ENCODE measurements at regions not wholly inside any gene's neighbourhood (a gene's known extent, or its start where the extent isn't known, plus 50 kb on each side); places are given as distances from the start of the nearest gene placed in this dataset.

- peaks cover 0 to 5% of the 10 kb centered on the region in 2 donors for H3K9me3 ChIP-seq
- DNase-seq (ENCODE audit: low spot score in 2 of 2): no peak
- no peaks in the 10 kb centered on the region for H3K27me3 ChIP-seq
Measured at GRCh38 chr6:45830441-45831139, 185.1 kb downstream of the CLIC5 start.

DNA sequence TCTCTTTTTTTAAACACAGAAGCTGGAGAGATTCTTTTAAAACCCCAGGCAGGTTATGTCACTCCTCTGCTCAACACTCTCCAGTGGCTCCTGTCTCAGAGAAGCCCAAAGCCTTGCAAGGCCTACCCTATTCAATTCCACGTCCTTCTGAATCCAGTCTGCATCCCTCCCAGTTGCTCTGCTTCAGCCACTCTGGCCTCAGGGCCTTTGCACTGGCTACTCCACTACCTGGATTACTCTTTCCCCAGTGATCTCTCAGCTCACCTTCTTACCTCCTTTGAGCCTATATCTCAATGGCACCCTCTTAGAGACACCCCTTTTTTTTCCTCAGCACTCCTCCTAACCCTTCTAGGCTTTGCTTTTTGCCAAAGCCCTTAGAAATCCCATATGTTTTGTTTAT lies 185.8 kb downstream of the CLIC5 start:
- Histone ChIP-seq H3K36me3 (no peaks in the 10 kb centered on the region), H3K4me1 (no peaks in the 10 kb centered on the region), H3K9me3 (peaks cover 0 to 5% of the 10 kb centered on the region in 2 donors), H3K4me3 (no peak overlapping the region), H3K27me3 (no peaks in the 10 kb centered on the region), H3K27ac (no peak overlapping the region)
- TF ChIP-seq POLR2A (IDR thresholded peaks at IDR 0.05): no peak
- no peak for TF ChIP-seq POLR2AphosphoS5 (IDR thresholded peaks at IDR 0.05)
- no peak for TF ChIP-seq CTCF (IDR thresholded peaks at IDR 0.05)
- intact Hi-C loops (cut with DNase I; ENCODE audit: low total_unique reads): no loop called here
- DNase-seq (ENCODE audit: low spot score in 2 of 2): no peak

More at GRCh38 chr6:45830441-45831139, 185.1 kb downstream of the CLIC5 start:
- Histone ChIP-seq H3K4me1 (no peaks in the 10 kb centered on the region), H3K27ac (no peak overlapping the region), H3K36me3 (no peaks in the 10 kb centered on the region), H3K4me3 (peak overlapping the region in 2 of 3 donors; percentile 13 to 23)
- intact Hi-C loops (cut with DNase I; ENCODE audit: low total_unique reads): no loop called here
- TF ChIP-seq POLR2A (IDR thresholded peaks at IDR 0.05) (no peak), POLR2AphosphoS5 (IDR thresholded peaks at IDR 0.05) (no peak)

DNA sequence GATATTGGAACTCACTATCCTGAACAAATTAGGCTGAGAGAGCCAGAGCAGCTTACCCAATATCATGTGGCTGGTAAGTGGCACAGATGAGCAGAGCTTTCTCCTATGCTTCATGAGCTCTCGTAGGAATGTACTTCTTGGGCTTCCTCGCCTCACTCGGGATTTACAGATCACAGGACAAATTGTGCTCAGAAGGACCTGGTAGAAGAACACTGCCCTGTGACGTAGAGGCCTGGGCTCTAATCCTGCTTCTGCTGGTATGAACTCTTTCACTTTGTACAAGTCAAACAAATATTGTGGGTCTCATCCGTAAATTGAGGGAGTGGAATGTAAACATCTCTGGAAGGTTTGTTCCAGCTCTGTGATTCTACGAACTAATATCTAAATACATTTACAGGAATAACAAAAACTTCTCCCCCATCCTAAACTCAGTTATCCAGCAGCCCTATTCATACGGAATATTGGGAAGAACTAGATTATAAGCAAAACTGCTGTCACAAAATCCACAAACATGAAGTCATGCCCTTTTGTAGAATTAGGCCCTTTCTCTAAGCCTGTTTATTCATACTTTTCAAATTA lies 187.6 kb downstream of the CLIC5 start:
- DNase-seq (ENCODE audit: low spot score in 2 of 2): no peak
- Histone ChIP-seq H3K4me1 (no peaks in the 10 kb centered on the region), H3K36me3 (no peaks in the 10 kb centered on the region), H3K27ac (no peak overlapping the region), H3K4me3 (no peak overlapping the region), H3K27me3 (no peaks in the 10 kb centered on the region), H3K9me3 (peaks cover 0 to 5% of the 10 kb centered on the region in 2 donors)
- TF ChIP-seq POLR2A (IDR thresholded peaks at IDR 0.05) (no peak), POLR2AphosphoS5 (IDR thresholded peaks at IDR 0.05) (no peak), CTCF (IDR thresholded peaks at IDR 0.05) (no peak)
- intact Hi-C loops (cut with DNase I; ENCODE audit: low total_unique reads): no loop called here

DNA sequence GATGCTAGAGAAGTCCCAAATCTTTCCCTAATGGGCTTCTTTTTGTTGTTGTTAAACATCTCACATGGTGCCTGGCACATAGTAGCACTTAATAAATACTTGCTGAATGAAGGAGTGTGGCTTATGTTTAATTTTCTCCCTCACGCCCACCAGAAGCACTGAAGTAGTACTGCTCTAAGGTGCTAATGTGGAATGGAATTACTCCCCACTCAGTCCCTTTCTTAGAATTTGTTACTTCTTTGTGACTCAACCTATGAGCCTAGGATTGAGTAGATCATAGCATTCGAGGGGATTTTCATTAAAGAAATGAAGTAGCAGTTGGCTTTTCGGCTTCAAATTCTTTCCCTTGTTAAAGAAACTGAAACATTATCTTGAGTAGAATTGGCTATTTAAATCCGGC lies 192.8 kb downstream of the CLIC5 start:
- Histone ChIP-seq H3K4me3 (no peak overlapping the region), H3K4me1 (no peaks in the 10 kb centered on the region), H3K36me3 (no peaks in the 10 kb centered on the region), H3K9me3 (no peaks in the 10 kb centered on the region), H3K27me3 (no peaks in the 10 kb centered on the region), H3K27ac (no peak overlapping the region)
- no peak for DNase-seq (ENCODE audit: low spot score in 2 of 2)
- TF ChIP-seq POLR2A (IDR thresholded peaks at IDR 0.05): no peak
- no peak for TF ChIP-seq POLR2AphosphoS5 (IDR thresholded peaks at IDR 0.05)
- no peak for TF ChIP-seq CTCF (IDR thresholded peaks at IDR 0.05)
- intact Hi-C loops (cut with DNase I; ENCODE audit: low total_unique reads): no loop called here

GRCh38 chr6:45822246-45822812 lies 193.3 kb downstream of the CLIC5 start:
- intact Hi-C loops (cut with DNase I; ENCODE audit: low total_unique reads): no loop called here
- H3K27me3 ChIP-seq: no peaks in the 10 kb centered on the region
- H3K4me1 ChIP-seq: no peaks in the 10 kb centered on the region
- no peaks in the 10 kb centered on the region for H3K36me3 ChIP-seq
- no peak overlapping the region for H3K27ac ChIP-seq
- TF ChIP-seq POLR2A (IDR thresholded peaks at IDR 0.05): no peak
- no peak for TF ChIP-seq CTCF (IDR thresholded peaks at IDR 0.05)
- TF ChIP-seq POLR2AphosphoS5 (IDR thresholded peaks at IDR 0.05): no peak
- H3K9me3 ChIP-seq: no peaks in the 10 kb centered on the region
- no peak overlapping the region for H3K4me3 ChIP-seq
- DNase-seq (ENCODE audit: low spot score in 2 of 2): no peak
